GM12892 (cell line): ENCODE measurements at regions not wholly inside any gene's neighbourhood (a gene's known extent, or its start where the extent isn't known, plus 50 kb on each side); places are given as distances from the start of the nearest gene placed in this dataset.

Experiments used
- POLR2A ChIP-seq: IDR thresholded peaks from 2 replicates; pipeline ENCODE4 v1.6.1; 2011; ENCODE audit warnings: low read depth, low read length, control low read depth
- POLR2AphosphoS5 ChIP-seq: IDR thresholded peaks from 2 replicates; pipeline ENCODE4 v1.6.1; 2011; ENCODE audit warnings: low read depth, low read length, control low read depth
- TAF1 ChIP-seq: IDR thresholded peaks from 2 replicates; pipeline ENCODE4 v1.6.1; 2011; ENCODE audit warnings: low read depth, mild to moderate bottlenecking, control low read depth, low read length, borderline replicate concordance

GRCh38 chr9:95726756-95727155 is 148.7 kb upstream of the ERCC6L2 start:
- TF ChIP-seq POLR2A (no peak), TAF1 (no peak), POLR2AphosphoS5 (no peak)
